Breast epithelium (tissue), 4 donors: ENCODE measurements at regions not wholly inside any gene's neighbourhood (a gene's known extent, or its start where the extent isn't known, plus 50 kb on each side); places are given as distances from the start of the nearest gene placed in this dataset.

Experiments
- DNase-seq, 2 donors: peaks; one replicate each; pipeline ENCODE4 v3.0.0-alpha.2; 2019; ENCODE audit warnings: low spot score in 2 of 2
- H3K27ac ChIP-seq, 2 donors: fragments of 200-600 bp; sonication (generic) in 1 of 2; one replicate each; pipeline ENCODE4 v1.5.1; 2016 to 2019; ENCODE audit warnings: mild to moderate bottlenecking in 1 of 2
- H3K27me3 ChIP-seq, 2 donors: fragments of 200-600 bp; sonication (generic) in 1 of 2; one replicate each; pipeline versions ENCODE4 v1.5.1 to v1.6.0; 2017 to 2019; ENCODE audit warnings: control low read depth in 1 of 2, mild to moderate bottlenecking in 1 of 2
- H3K36me3 ChIP-seq: fragments of 200-600 bp; one replicate; pipeline ENCODE4 v1.5.1; 2019
- H3K4me1 ChIP-seq, 2 donors: fragments of 200-600 bp; sonication (generic); one replicate each; pipeline ENCODE4 v1.5.1; 2016 to 2019; ENCODE audit warnings: control low read depth in 1 of 2
- H3K4me3 ChIP-seq, 3 donors: fragments of 200-600 bp; sonication (generic); 1 replicate in 2 of 3; 2 replicates in 1 of 3; pipeline ENCODE4 v1.5.1; 2016 to 2019; ENCODE audit warnings: mild to moderate bottlenecking in 3 of 3, moderate library complexity in 2 of 3
- H3K9me3 ChIP-seq, 2 donors: fragments of 200-600 bp; sonication (generic) in 1 of 2; one replicate each; pipeline ENCODE4 v1.5.1; 2016 to 2019; ENCODE audit warnings: control low read depth in 1 of 2
- CTCF ChIP-seq, 3 donors: fragments of 450-650 bp; IDR thresholded peaks; one replicate each; pipeline ENCODE4 v1.5.1; 2016 to 2017; ENCODE audit warnings: antibody characterized with exemption in 3 of 3, mild to moderate bottlenecking in 3 of 3, moderate library complexity in 3 of 3
- POLR2A ChIP-seq: fragments of 450-650 bp; IDR thresholded peaks from one replicate; pipeline ENCODE4 v1.6.1; 2016; ENCODE audit warnings: antibody characterized with exemption, mild to moderate bottlenecking, moderate library complexity
- POLR2AphosphoS5 ChIP-seq, 3 donors: sonication (generic); formaldehyde crosslinking; IDR thresholded peaks; one replicate each; pipeline ENCODE4 v1.6.1; 2017; ENCODE audit warnings: antibody characterized with exemption in 3 of 3
- intact Hi-C: fragments of 100-400 bp; cut with DNase I; formaldehyde crosslinking; loops from one replicate; pipeline ENCODE4 v1.15.1; 2023; ENCODE audit warnings: low total_unique reads

GRCh38 chr4:180179146-180179545 lies 2064.1 kb upstream of the TENM3 start:
- intact Hi-C loops = no loop called here
- no peak for DNase-seq
- H3K27me3 ChIP-seq = no peaks in the 10 kb centered on the region
- H3K4me3 ChIP-seq = no peak overlapping the region
- TF ChIP-seq POLR2A (no peak), CTCF (IDR thresholded peaks at IDR 0.05) (no peak), POLR2AphosphoS5 (IDR thresholded peaks at IDR 0.05) (no peak)
- H3K27ac ChIP-seq = no peak overlapping the region
- H3K4me1 ChIP-seq = no peaks in the 10 kb centered on the region
- H3K36me3 ChIP-seq = no peaks in the 10 kb centered on the region
- H3K9me3 ChIP-seq = no peaks in the 10 kb centered on the region

- H3K27ac ChIP-seq = no peak overlapping the region
- H3K36me3 ChIP-seq = no peaks in the 10 kb centered on the region
- TF ChIP-seq POLR2AphosphoS5 (IDR thresholded peaks at IDR 0.05) (no peak), POLR2A (no peak), CTCF (IDR thresholded peaks at IDR 0.05) (no peak)
- no peaks in the 10 kb centered on the region for H3K9me3 ChIP-seq
- DNase-seq = no peak
- intact Hi-C loops = no loop called here
- no peak overlapping the region for H3K4me3 ChIP-seq
- no peaks in the 10 kb centered on the region for H3K4me1 ChIP-seq
- no peaks in the 10 kb centered on the region for H3K27me3 ChIP-seq
These were observed 2053.5 kb upstream of the TENM3 start for GRCh38 chr4:180189666-180190065.

GRCh38 chr4:180190382-180190781 lies 2052.8 kb upstream of the TENM3 start:
- Histone ChIP-seq H3K27ac (no peak overlapping the region), H3K4me3 (no peak overlapping the region), H3K9me3 (no peaks in the 10 kb centered on the region), H3K4me1 (no peaks in the 10 kb centered on the region), H3K27me3 (no peaks in the 10 kb centered on the region), H3K36me3 (no peaks in the 10 kb centered on the region)
- intact Hi-C loops = no loop called here
- DNase-seq = no peak
- TF ChIP-seq POLR2A = no peak
- no peak for TF ChIP-seq POLR2AphosphoS5 (IDR thresholded peaks at IDR 0.05)
- no peak for TF ChIP-seq CTCF (IDR thresholded peaks at IDR 0.05)

GRCh38 chr4:180197471-180197870 lies 2045.7 kb upstream of the TENM3 start:
- H3K4me3 ChIP-seq = no peak overlapping the region
- no peaks in the 10 kb centered on the region for H3K4me1 ChIP-seq
- H3K27me3 ChIP-seq = no peaks in the 10 kb centered on the region
- TF ChIP-seq POLR2A (no peak), POLR2AphosphoS5 (IDR thresholded peaks at IDR 0.05) (no peak), CTCF (IDR thresholded peaks at IDR 0.05) (no peak)
- no peaks in the 10 kb centered on the region for H3K36me3 ChIP-seq
- no peak for DNase-seq
- no peaks in the 10 kb centered on the region for H3K9me3 ChIP-seq
- intact Hi-C loops = no loop called here
- H3K27ac ChIP-seq = no peak overlapping the region

- H3K4me3 ChIP-seq = no peak overlapping the region
- H3K4me1 ChIP-seq = no peaks in the 10 kb centered on the region
- no peak for DNase-seq
- no peaks in the 10 kb centered on the region for H3K27me3 ChIP-seq
- TF ChIP-seq CTCF (IDR thresholded peaks at IDR 0.05) (no peak), POLR2AphosphoS5 (IDR thresholded peaks at IDR 0.05) (no peak), POLR2A (no peak)
- no peaks in the 10 kb centered on the region for H3K36me3 ChIP-seq
- intact Hi-C loops = no loop called here
- H3K27ac ChIP-seq = no peak overlapping the region
- no peaks in the 10 kb centered on the region for H3K9me3 ChIP-seq
These were observed 2039.9 kb upstream of the TENM3 start for GRCh38 chr4:180203349-180203748.
